HG03045 (cell line): ENCODE measurements at regions not wholly inside any gene's neighbourhood (a gene's known extent, or its start where the extent isn't known, plus 50 kb on each side); places are given as distances from the start of the nearest gene placed in this dataset.

Source experiments
- ATAC-seq: cut with Tn5 transposase; IDR thresholded peaks from one replicate; pipeline ENCODE4 v1.9.1; 2021; ENCODE audit warnings: mild to moderate bottlenecking, moderate library complexity; ENCODE audit not compliant: unreplicated experiment

- ATAC-seq, result no peak
These were observed 160.8 kb downstream of the FBXO8 start for GRCh38 chr4:174122705-174123104.

- no peak for ATAC-seq
These were observed 162.8 kb downstream of the FBXO8 start for GRCh38 chr4:174120446-174121295.

GRCh38 chr4:174119830-174120229, 163.6 kb downstream of the FBXO8 start:
- no peak for ATAC-seq

- ATAC-seq, result no peak
These were observed 164.4 kb downstream of the FBXO8 start for GRCh38 chr4:174119051-174119450.

- no peak for ATAC-seq
These were observed 165.3 kb downstream of the FBXO8 start for GRCh38 chr4:174118171-174118570.

GRCh38 chr4:174117445-174117844, 166.0 kb downstream of the FBXO8 start:
- no peak for ATAC-seq

- no peak for ATAC-seq
These were observed 167.4 kb downstream of the FBXO8 start for GRCh38 chr4:174116021-174116420.

- ATAC-seq, result no peak
These were observed 172.0 kb downstream of the FBXO8 start for GRCh38 chr4:174111422-174111821.

- no peak for ATAC-seq
These were observed 173.3 kb downstream of the FBXO8 start for GRCh38 chr4:174110180-174110579.

GRCh38 chr4:174107746-174108354, 175.6 kb downstream of the FBXO8 start:
- no peak for ATAC-seq

- ATAC-seq, result no peak
These were observed 178.3 kb downstream of the FBXO8 start for GRCh38 chr4:174105202-174105601.

GRCh38 chr4:174100910-174101309, 182.6 kb downstream of the FBXO8 start:
- no peak for ATAC-seq

GRCh38 chr4:174099712-174100111, 183.8 kb downstream of the FBXO8 start:
- no peak for ATAC-seq

GRCh38 chr4:174096999-174097398, 186.5 kb downstream of the FBXO8 start:
- ATAC-seq, result no peak

- ATAC-seq, result no peak
These were observed 187.0 kb downstream of the FBXO8 start for GRCh38 chr4:174096456-174096855.

- no peak for ATAC-seq
These were observed 192.3 kb downstream of the FBXO8 start for GRCh38 chr4:174091130-174091529.

GRCh38 chr4:174089711-174090110, 193.8 kb downstream of the FBXO8 start:
- ATAC-seq, result no peak

GRCh38 chr4:174088795-174089194, 194.7 kb downstream of the FBXO8 start:
- ATAC-seq, result no peak

- ATAC-seq, result no peak
These were observed 196.4 kb downstream of the FBXO8 start for GRCh38 chr4:174086829-174087799.

GRCh38 chr4:174084981-174085380, 198.5 kb downstream of the FBXO8 start:
- no peak for ATAC-seq

- ATAC-seq, result no peak
These were observed 198.9 kb downstream of the FBXO8 start for GRCh38 chr4:174084542-174084941.
